GM12872 (cell line): ENCODE measurements at regions not wholly inside any gene's neighbourhood (a gene's known extent, or its start where the extent isn't known, plus 50 kb on each side); places are given as distances from the start of the nearest gene placed in this dataset.

Experiments used
- CTCF ChIP-seq: IDR thresholded peaks from 3 replicates; pipeline ENCODE4 v1.5.1; 2011; ENCODE audit warnings: low read depth, mild to moderate bottlenecking, low read length, moderate library complexity; ENCODE audit not compliant: insufficient read depth

GRCh38 chr14:49527221-49527620 lies 59.0 kb downstream of the RPS29 start:
- TF ChIP-seq CTCF, result no peak

GRCh38 chr14:49526101-49526500 lies 60.1 kb downstream of the RPS29 start:
- no peak for TF ChIP-seq CTCF

- TF ChIP-seq CTCF, result no peak
Measured at GRCh38 chr14:49516286-49516685, 69.9 kb downstream of the RPS29 start.

- TF ChIP-seq CTCF, result no peak
Measured at GRCh38 chr14:49512571-49512970, 73.6 kb downstream of the RPS29 start.

- TF ChIP-seq CTCF, result no peak
Measured at GRCh38 chr14:49512147-49512551, 74.0 kb downstream of the RPS29 start.

GRCh38 chr14:49508124-49508523 lies 78.1 kb downstream of the RPS29 start:
- TF ChIP-seq CTCF, result no peak

GRCh38 chr14:49506650-49507049 lies 79.5 kb downstream of the RPS29 start:
- TF ChIP-seq CTCF, result no peak
